ENCODE measurements at regions not wholly inside any gene's neighbourhood (a gene's known extent, or its start where the extent isn't known, plus 50 kb on each side); places are given as distances from the start of the nearest gene placed in this dataset.
A peak's percentile ranks its signal among the peaks of the same experiment; 100 is the strongest.

- no peak for TF ChIP-seq CTCF (IDR thresholded peaks at IDR 0.05; ENCODE audit: control insufficient read depth, extremely low read depth, insufficient read depth)
- no peak for DNase-seq (ENCODE audit: low read depth)
- H3K4me3 ChIP-seq (ENCODE audit: low read depth, low read length) = no peak overlapping the region
These were observed 224.3 kb upstream of the IRX5 start for GRCh38 chr16:54706406-54706805.

GRCh38 chr16:54703339-54703738 lies 227.3 kb upstream of the IRX5 start:
- no peak overlapping the region for H3K4me3 ChIP-seq (ENCODE audit: low read depth, low read length)
- no peak for DNase-seq (ENCODE audit: low read depth)
- no peak for TF ChIP-seq CTCF (IDR thresholded peaks at IDR 0.05; ENCODE audit: control insufficient read depth, extremely low read depth, insufficient read depth)

GRCh38 chr16:54699656-54700055 lies 231.0 kb upstream of the IRX5 start:
- DNase-seq (ENCODE audit: low read depth) = no peak
- no peak overlapping the region for H3K4me3 ChIP-seq (ENCODE audit: low read depth, low read length)
- no peak for TF ChIP-seq CTCF (IDR thresholded peaks at IDR 0.05; ENCODE audit: control insufficient read depth, extremely low read depth, insufficient read depth)

GRCh38 chr16:54697677-54698076 lies 233.0 kb upstream of the IRX5 start:
- TF ChIP-seq CTCF (IDR thresholded peaks at IDR 0.05; ENCODE audit: control insufficient read depth, extremely low read depth, insufficient read depth) = no peak
- H3K4me3 ChIP-seq (ENCODE audit: low read depth, low read length) = no peak overlapping the region
- no peak for DNase-seq (ENCODE audit: low read depth)

- no peak for TF ChIP-seq CTCF (IDR thresholded peaks at IDR 0.05; ENCODE audit: control insufficient read depth, extremely low read depth, insufficient read depth)
- no peak for DNase-seq (ENCODE audit: low read depth)
- no peak overlapping the region for H3K4me3 ChIP-seq (ENCODE audit: low read depth, low read length)
These were observed 233.7 kb upstream of the IRX5 start for GRCh38 chr16:54696970-54697369.

GRCh38 chr16:54696522-54696921 lies 234.1 kb upstream of the IRX5 start:
- no peak overlapping the region for H3K4me3 ChIP-seq (ENCODE audit: low read depth, low read length)
- DNase-seq (ENCODE audit: low read depth) = peak; percentile 2
- TF ChIP-seq CTCF (IDR thresholded peaks at IDR 0.05; ENCODE audit: control insufficient read depth, extremely low read depth, insufficient read depth) = no peak

- DNase-seq (ENCODE audit: low read depth) = no peak
- no peak for TF ChIP-seq CTCF (IDR thresholded peaks at IDR 0.05; ENCODE audit: control insufficient read depth, extremely low read depth, insufficient read depth)
- no peak overlapping the region for H3K4me3 ChIP-seq (ENCODE audit: low read depth, low read length)
These were observed 236.0 kb upstream of the IRX5 start for GRCh38 chr16:54694651-54695050.

All from LNCaP clone FGC (cell line).